22Rv1 (cell line): ENCODE measurements at regions not wholly inside any gene's neighbourhood (a gene's known extent, or its start where the extent isn't known, plus 50 kb on each side); places are given as distances from the start of the nearest gene placed in this dataset.

Source experiments
- H3K27ac ChIP-seq: fragments of 450-650 bp; 2 replicates; pipeline ENCODE4 v1.5.1; 2017
- ZFX ChIP-seq: fragments of 450-650 bp; IDR thresholded peaks from 2 replicates; pipeline ENCODE4 v1.6.1; 2017; ENCODE audit warnings: antibody characterized with exemption, borderline replicate concordance
- TF ChIP-seq, protein P1 (sequence below): fragments of 450-650 bp; IDR thresholded peaks from 2 replicates; pipeline ENCODE4 v1.5.1; 2017; ENCODE audit warnings: mild to moderate bottlenecking

- no peak for TF ChIP-seq ZFX
- TF ChIP-seq, protein P1, sequence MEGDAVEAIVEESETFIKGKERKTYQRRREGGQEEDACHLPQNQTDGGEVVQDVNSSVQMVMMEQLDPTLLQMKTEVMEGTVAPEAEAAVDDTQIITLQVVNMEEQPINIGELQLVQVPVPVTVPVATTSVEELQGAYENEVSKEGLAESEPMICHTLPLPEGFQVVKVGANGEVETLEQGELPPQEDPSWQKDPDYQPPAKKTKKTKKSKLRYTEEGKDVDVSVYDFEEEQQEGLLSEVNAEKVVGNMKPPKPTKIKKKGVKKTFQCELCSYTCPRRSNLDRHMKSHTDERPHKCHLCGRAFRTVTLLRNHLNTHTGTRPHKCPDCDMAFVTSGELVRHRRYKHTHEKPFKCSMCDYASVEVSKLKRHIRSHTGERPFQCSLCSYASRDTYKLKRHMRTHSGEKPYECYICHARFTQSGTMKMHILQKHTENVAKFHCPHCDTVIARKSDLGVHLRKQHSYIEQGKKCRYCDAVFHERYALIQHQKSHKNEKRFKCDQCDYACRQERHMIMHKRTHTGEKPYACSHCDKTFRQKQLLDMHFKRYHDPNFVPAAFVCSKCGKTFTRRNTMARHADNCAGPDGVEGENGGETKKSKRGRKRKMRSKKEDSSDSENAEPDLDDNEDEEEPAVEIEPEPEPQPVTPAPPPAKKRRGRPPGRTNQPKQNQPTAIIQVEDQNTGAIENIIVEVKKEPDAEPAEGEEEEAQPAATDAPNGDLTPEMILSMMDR: no peak
- H3K27ac ChIP-seq: no peak overlapping the region
Observed at GRCh38 chr2:237218756-237219155, 133.1 kb downstream of the COPS8 start.

- H3K27ac ChIP-seq: no peak overlapping the region
- TF ChIP-seq, protein P1: no peak
- TF ChIP-seq ZFX: no peak
Observed at GRCh38 chr2:237219826-237220225, 134.1 kb downstream of the COPS8 start.

GRCh38 chr2:237221443-237221842 lies 135.8 kb downstream of the COPS8 start:
- no peak for TF ChIP-seq ZFX
- TF ChIP-seq, protein P1: no peak
- no peak overlapping the region for H3K27ac ChIP-seq

DNA sequence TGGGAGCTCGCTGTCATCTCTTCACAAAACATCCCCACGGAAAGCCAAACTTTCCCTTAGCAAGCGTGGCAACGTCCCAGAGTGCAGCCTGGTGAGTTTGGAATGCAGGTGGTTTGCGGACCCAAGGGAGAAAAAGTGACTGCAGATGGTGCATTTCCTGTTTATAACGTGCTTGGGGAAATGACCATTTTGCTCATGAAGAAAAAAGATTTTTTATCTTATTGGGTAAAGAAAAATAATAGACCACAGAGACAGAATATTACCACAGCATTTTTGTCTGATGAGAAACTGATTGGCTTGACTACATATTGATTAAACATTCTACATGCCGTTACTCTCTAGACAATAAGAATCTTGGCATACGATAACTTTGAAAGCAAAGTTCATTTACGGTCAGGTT lies 136.5 kb downstream of the COPS8 start:
- no peak for TF ChIP-seq ZFX
- TF ChIP-seq, protein P1: no peak
- H3K27ac ChIP-seq: no peak overlapping the region

DNA sequence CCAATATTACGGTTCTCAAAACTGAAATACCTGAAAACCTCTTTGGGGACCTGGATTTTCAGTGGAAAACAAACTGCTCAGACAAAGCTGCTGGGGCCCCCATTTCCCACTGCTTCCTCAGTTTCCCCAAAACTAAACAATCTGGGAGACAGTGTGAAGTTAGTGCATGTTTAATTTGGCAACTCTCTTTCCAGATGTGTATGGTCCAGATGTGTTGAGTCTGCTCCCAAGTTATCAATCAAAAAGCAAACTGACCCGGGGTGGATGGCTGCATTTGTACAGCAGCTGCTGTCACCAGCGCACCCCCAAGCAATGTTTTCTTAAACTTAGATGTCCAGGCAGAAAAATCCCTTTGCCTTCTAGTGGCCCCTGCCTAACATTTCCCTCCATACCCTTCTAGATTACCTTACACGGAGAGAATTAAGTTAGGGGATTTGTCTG lies 136.9 kb downstream of the COPS8 start:
- no peak overlapping the region for H3K27ac ChIP-seq
- TF ChIP-seq, protein P1: no peak
- no peak for TF ChIP-seq ZFX

- no peak overlapping the region for H3K27ac ChIP-seq
- TF ChIP-seq ZFX: no peak
- TF ChIP-seq, protein P1: no peak
Observed at GRCh38 chr2:237223201-237223861, 137.6 kb downstream of the COPS8 start.

- no peak overlapping the region for H3K27ac ChIP-seq
- TF ChIP-seq, protein P1: no peak
- no peak for TF ChIP-seq ZFX
Observed at GRCh38 chr2:237227190-237227589, 141.5 kb downstream of the COPS8 start.
